GM12892 (cell line): ENCODE measurements at regions not wholly inside any gene's neighbourhood (a gene's known extent, or its start where the extent isn't known, plus 50 kb on each side); places are given as distances from the start of the nearest gene placed in this dataset.

ENCODE experiments used
- POLR2A ChIP-seq: IDR thresholded peaks from 2 replicates; pipeline ENCODE4 v1.6.1; 2011; ENCODE audit warnings: low read depth, low read length, control low read depth
- POLR2AphosphoS5 ChIP-seq: IDR thresholded peaks from 2 replicates; pipeline ENCODE4 v1.6.1; 2011; ENCODE audit warnings: low read depth, low read length, control low read depth
- TAF1 ChIP-seq: IDR thresholded peaks from 2 replicates; pipeline ENCODE4 v1.6.1; 2011; ENCODE audit warnings: low read depth, mild to moderate bottlenecking, control low read depth, low read length, borderline replicate concordance

DNA sequence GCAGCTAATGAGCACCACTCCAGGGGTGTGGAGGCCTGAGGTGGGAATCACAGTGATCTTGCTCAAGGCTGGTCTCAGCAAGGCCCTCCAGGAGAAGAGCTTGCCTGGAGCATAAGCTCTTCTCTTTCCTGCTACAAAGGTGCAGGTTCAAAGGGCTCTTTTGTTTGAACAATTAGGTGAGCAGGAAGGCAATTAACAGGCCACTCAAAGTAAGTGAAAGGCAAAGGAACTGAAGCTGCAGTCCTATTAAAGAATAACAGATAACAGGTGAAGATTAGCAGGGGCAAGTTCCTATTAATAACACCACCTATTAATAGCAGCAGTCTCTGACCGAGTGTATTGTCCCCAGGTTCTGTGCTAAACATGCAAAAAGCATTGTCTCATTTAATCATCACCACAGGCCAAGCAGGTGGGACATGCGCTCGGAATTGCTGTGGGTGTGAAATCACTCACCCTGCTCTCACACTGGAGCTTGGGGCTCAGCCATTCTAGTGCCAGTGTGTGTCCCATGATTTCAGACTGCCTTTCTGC, 113.8 kb downstream of the RHOU start:
- TF ChIP-seq POLR2A = no peak
- no peak for TF ChIP-seq POLR2AphosphoS5
- TF ChIP-seq TAF1 = no peak
